LHCN-M2 (cell line): ENCODE measurements at regions not wholly inside any gene's neighbourhood (a gene's known extent, or its start where the extent isn't known, plus 50 kb on each side); places are given as distances from the start of the nearest gene placed in this dataset.

Experiments
- DNase-seq: peaks from one replicate; pipeline ENCODE4 v3.0.0-alpha.2; 2012; ENCODE audit warnings: low read depth

DNA sequence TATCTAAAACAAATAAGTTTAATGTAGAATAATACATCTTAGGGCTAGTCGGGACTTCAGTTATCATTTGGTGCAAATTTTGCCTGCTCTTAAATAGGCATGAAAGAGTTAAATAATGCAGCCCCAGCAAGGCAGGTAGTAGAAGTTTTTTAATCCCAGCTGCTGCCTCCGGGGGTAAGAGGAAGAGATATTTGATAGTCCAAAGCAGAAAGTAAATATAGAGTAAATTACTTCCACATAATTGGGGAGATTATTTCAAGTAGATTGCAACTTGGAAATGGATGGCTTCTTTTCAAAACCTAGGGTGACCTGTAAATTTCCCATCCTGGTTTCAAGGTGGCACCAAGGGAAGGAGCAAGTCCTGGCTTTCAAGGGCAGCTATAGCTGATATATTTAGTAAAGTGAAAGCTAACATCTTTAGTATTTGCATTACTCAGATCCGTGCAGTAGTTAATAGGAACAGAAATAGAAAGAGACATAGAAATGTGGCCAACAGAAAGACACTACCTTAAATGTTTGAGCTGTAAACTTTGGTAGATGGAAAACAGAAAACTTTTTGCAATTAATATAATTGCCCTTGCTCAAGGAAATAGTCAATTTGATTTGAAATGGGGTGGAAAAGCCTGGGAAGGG, 109.1 kb downstream of the LMO4 start:
- no peak for DNase-seq

DNA sequence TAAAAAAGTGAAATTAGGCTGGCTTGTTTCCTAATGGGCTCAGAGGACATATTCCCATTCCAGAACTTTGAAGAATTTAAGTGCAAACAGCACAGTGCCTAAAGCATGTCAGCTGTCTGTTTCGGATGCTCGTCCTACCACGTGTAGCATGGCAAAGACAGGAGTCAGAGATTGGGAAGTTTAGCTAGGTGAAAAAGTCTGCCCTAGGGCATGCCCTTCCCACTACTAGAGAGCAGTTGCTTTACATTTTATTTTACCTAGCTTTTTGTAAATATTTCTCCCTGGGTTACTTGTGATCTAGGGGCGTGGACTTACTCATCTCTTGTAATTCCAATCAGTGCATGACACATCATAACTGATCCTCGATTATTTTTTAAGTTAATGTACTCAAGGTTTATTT, 111.1 kb downstream of the LMO4 start:
- no peak for DNase-seq

DNA sequence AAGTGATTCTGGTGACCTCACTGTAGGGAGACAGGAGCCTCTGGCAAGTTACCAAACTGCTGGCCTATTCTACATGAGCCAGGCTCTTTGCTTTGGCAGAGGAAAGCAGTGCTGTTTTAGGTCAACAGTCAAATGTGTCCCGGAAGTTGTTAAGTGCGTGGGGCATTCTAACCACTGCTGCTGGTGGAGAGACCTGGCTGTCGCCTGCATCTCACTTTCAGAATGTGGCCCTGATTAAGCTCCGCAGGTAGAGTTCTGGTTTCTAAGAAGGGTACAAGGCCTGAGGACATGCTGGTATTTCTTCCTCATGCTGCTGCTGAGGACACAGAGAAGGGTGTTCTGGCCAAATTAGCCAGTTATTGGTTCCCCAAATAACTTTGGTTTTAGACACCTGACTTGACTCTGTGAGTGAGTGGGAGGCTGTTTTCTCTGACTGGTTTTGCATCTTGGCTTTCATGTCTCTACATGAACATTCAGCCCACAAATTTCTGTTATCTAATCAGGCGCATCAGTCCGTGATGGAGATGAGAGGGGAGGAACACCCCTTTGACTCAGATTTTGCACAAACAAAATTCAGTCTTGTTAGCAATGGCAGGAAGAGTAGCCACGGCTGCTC, 120.8 kb downstream of the LMO4 start:
- no peak for DNase-seq

DNA sequence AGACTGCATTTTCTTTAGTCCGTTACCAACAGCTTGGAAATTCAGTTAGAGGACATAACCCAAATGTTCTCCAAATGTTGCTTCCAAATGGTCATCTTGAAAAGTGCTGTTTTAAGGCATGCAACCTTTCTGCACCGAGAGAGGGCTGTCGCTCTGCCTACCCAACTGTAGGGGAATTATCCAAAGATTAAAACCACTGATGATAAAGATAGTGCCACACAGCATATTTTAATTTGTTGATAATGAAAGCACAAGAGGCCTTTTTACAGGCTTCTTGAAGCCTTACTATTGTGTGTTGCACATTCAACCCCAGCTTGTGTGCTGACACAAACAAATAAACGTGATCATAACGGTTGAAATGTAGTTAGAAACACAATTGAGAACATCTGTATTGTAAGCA, 121.5 kb downstream of the LMO4 start:
- DNase-seq, result no peak

DNA sequence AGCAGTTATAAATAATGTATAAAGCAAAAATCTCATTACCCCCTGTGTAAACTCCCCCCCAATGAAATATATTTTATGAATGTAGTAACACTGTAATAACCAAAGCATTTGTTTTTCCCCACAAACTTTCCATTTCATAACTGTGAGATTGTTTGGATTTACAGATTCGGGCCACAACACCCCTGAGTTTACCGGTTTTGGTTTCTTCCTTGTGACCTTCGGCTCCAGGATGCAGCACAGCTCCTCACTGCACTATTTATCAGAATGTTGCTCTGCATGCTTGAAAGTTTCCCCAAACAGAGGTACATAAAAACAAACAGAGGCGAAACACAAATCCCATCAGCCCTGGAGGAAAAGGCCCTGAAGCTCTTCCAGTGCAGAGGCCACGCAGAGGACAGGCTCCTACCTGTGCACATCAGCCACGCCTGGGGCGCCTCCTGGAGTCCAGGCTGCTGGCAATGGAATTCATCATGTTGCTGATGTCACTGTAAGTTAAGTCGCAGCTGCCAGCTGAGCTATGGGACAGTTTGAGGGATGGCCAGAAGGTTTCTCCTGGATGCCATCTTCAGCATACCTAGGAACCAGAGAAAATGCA, 122.0 kb downstream of the LMO4 start:
- DNase-seq, result no peak

DNA sequence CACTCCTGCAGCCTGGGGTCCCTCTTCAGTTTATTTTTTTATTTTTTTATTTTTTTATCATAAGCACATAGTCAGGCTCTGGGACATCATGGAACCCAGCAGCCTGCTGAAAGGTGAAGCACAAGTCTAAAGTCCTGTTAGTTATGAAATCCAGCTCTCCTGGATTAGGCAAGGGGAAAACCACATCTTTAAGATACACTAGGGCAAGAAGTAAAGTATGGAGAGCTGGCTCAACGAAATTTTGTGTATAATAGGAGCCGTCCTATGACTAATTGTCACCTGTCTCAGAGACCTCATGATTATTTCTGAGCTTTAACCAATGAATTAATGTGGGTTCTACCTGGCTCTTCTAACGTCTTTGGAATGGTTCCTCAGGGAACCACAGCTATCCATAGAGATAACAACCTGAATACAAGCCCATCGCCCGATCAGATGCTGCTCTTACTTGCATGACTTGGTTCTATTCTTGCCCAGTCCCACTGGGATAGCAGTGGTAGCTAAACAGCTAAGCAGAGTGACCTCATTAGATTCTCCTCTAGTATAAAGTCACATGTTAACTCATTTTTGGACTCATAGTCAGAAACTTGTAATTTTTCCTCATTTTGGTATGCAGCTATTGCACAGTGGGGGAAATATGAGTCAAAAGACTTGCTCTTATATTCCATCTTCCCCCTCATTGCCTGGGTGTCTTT, 122.7 kb downstream of the LMO4 start:
- no peak for DNase-seq

DNA sequence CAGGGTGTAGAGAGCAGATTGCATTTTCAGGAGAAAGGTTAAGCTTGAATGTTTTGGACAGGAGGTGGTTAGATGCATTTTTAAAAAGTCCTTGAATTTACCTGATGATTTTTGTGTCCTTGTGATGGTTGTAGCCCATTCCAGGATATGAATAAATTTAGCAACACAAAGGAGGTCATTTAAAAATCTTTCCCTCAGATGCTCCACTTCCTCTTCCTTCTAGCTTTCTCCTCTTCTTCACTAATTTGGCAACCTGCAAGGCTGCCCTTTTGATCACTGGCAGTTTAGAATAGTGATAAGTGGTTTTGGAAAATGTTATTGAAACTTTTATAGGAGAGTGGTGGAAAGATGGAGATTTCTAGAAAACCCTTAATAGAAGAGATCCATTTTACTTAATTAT, 124.0 kb downstream of the LMO4 start:
- DNase-seq, result no peak

DNA sequence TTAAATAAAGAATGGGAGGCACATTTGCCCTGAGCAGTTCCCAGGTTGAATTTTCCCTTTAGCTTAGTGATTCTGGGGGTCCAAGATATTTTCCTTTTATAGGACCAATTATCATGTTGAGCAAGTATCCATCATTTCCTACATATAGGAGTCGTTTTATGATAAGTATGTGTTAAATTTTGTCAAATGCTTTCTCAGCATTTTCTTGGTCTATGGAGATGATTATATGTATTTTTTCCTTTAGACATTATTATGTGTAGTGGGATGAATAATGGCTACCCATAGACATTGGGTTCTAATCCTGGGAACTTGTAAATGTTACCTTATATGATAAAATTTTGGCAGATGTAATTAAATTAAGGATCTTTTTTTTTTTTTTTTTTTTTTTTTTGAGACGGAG, 128.7 kb downstream of the LMO4 start:
- DNase-seq, result no peak

DNA sequence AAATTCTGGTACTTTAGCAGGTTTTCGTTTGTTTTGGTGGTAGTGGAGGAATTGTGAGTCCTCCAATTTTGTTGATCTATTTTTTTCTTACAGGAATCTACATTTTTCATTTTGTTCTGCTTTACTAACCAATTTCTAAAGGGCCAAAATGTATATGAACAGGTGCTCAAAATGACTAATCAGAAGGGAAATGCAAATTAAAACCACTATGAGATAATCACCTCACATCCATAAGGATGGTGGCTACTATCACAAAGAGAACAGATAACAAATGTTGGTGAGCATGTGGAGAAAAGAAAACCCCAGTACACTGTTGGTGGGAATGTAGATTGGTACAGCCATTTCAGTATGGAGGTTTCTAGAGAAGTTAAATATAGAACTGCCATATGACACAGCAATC, 134.2 kb downstream of the LMO4 start:
- DNase-seq, result no peak

DNA sequence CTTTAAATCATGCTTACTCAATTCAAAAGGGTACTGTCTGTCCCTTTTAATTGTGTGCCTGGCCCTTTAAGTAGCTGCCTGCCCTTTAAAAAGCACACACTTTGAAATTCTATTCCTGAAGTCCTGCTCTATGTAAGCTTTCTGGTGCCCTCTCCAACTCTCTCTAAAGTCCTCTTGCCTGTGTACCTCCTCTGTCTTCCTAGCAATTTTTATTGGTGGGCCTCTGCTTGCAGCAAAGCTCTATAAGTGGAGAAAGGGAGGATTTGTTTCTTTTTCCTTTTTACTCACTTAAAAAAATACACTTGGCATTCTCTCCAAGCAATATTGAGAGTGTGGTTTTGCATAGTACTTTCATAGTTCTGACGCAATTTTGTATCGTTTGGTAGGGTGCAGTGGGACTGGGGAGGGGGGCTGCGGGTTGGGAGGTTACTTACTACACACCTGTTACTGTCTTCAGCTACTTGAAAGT, 135.4 kb downstream of the LMO4 start:
- DNase-seq, result no peak

DNA sequence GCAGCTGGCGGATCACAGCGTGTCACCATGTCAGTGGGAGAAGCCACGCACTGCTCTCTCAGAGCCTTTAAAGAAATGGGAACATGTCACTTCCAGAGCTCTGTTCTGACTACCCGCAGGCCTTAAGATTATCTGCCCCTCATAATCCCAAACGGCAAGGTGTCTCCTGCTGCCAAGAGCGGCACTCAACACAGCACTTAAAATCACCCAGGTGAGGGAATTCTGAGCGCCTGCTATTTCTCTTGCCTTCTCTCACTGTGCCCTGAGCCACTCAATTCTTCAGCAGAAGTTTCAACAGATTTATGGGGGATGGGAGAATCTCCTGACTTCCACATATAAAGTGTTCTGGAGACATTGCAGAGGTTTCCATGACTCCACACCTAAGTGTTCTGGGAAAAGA, 137.9 kb downstream of the LMO4 start:
- DNase-seq, result no peak

DNA sequence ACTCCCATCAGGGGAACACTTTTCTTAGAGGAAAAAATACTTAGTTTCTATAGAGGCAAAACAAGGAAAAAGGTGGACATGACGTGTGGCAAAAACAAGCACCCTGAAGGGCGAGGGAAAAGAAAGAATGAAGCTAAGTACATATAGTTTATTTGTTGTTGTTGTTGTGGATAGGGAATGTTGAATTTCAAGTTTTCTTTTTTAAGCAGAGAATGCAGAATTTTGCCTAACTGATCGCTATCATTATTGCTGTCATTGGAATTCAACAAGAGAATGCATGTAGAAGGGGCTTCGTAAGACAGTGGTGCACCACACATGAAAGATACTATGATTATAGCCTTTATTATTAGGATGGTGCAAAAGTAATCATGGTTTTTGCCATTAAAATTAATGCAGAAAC, 144.0 kb downstream of the LMO4 start:
- no peak for DNase-seq

DNA sequence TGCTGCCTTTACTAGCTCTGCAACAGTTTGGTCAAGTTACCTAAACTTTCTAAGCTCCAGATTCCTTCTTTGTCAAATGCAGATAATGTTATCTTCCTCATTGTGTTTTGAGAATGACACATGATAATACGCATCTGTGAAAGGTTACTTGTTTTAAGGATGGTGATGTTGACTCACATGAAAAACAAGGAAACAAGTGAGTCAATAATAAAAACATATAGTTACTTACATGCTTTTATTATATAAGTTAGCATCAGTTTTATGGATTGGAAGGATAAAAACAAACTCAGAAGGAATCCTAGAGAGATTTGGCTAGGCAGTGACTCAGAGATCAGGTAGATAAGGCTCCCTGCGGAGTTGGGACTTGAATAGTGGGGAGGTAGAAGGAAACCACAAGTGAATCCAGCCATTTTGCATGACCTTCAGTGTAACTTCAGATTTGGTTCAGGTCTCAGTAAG, 144.6 kb downstream of the LMO4 start:
- DNase-seq, result no peak

DNA sequence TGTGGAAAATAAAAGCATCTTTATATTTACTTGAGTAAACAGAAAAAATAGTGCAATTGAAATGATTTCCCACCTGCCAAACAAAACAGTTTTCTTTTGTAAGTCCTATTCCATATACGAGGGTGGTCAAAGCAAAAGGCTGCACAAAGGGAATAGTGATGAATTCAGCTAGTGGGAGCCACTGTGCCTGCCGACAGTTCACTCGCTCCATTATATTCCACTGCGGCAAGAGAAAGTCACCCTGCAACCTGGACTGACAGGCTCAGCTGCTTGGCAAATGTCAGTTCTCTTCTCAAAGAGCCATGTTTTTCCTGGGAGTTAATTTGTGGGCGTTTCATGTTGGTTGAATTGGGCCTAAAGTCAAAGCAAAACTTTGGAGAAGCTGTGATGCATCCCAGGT, 145.4 kb downstream of the LMO4 start:
- no peak for DNase-seq

DNA sequence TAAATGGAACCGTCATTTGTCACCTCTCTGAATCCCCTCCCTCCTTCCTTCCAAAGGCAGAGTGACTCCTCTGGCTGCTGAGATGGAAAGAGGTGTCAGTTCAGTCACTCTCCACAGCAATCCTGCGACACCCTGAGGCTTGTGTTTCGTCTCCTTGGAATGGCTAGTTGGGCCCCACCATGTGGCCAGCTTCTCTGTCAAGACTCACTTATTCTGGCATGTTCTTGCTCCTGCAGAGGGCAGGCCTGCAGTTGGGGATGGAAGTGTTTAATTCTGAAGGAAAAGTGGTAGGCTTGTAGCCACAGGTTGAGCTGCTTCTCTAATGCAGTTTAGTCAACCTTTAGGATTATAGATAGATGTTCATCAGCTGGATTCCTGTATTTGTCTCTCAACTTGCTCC, 149.6 kb downstream of the LMO4 start:
- DNase-seq, result no peak

DNA sequence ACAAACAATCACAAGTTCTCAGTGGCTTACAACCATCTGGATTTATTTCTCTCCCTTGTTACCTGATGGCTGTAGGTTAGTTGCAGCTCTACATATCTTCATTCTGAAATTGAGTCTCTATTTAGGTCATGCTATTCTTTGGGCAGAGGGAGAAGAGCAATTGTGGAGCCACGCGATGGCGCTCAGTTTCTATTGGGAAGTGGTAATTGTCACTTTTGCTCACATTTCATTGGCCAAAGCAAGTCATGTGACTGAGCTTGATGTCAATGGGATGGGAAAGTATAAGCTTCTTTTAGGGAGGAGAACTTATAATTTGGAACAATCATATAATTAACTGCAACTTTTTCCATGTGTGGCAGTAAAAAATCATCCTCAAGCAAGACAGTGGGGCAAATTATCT, 166.5 kb downstream of the LMO4 start:
- no peak for DNase-seq

DNA sequence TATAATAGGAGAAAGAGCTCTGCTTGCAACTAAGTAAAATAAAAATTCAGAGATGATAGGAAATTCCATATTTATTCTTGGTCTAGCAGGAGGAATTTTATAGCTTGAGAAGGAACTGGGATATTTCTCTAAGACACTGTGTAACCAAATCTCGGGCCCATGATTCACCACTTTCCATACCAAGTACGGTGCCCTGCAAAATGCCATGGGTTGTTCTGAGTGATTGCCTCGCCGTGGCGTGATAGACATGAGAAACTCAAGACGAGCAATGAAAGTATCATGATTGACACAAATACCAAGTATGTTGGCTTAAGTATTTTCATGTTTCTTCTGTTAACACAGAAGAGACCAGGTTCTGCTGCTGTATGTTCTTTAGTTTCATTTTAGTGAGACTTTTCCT, 167.2 kb downstream of the LMO4 start:
- peak; percentile 2 for DNase-seq

DNA sequence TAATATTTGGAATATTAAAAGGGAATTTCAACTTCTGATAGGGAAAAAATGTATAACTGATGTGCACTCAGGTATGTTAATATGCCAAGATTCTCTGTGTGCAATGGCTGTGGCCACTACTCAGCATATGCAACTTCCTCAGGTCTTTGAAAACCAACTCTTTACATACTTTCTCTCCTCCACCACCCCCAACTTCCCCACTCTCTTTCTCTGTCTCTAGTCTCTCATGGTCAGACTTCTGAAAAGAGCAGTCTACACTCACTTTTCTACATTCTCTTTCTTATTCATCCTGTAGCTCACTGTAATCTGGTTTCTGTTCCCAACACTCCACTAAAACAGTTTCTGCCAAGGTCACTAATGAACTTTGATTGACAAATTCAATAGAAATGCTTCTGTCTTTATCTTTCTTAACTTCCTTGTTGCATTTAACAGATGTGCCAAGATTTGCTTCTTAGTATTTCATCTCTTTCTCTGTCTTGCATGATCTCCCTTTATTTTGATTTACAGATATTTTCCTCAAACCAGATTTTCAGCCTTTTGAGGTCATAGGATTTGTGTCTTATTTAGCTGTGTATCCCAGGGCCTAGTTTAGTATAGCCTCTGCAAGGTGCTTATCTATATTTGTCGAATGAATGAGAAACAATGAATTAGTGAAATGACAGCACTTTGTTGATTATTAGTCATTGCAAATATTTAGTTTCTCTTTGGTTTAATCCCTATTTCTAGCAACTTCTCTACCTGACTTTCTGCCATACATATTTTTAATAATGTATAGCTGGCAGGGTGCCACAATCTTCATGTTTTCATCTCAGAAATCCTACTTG, 168.9 kb downstream of the LMO4 start:
- DNase-seq, result no peak

DNA sequence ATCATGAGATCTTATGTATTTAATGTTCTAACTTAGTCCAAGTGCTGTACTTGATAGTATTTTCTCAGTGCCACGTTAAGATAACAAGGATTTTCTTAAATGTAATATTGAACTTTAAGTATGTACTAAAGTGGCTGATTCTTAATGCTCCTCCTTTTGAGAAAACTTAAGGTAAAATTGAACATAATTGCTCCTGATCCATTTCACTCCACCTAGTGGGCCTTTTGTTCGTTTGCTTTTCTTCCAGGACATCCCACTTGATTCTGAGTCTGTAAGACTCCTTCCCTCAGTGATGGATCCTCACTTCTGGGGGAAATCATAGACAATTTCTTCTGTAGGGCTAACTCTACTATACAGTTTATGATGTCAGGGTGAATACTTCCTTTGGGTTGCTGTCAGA, 173.1 kb downstream of the LMO4 start:
- DNase-seq, result no peak

DNA sequence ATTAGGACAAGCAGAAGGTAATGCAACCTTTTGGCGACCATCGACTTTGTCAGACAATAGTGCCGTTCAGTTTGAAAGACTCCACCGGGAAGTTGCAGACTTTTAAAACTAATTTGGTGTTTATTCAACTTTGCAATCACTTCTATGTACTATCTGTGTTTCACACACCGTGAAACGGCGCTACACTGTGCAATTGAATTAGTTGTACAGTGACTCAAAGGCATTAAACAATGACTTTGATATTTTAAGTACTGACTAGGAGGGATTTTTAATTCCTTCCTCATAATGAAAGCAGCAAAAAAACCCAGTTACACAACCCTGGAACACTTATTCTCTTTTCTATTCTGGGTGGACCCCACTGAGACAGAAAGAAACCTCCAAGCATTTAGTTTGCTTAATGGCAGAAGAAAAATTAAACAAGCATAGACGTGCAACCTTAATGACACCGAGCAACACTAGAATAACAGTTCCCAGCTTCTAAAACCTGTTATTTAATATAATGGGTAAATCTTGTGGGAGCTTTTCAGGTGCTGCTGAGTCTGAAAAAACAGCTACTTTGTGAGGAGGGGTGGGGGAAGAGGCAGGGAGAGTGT, 176.8 kb downstream of the LMO4 start:
- DNase-seq, result no peak

DNA sequence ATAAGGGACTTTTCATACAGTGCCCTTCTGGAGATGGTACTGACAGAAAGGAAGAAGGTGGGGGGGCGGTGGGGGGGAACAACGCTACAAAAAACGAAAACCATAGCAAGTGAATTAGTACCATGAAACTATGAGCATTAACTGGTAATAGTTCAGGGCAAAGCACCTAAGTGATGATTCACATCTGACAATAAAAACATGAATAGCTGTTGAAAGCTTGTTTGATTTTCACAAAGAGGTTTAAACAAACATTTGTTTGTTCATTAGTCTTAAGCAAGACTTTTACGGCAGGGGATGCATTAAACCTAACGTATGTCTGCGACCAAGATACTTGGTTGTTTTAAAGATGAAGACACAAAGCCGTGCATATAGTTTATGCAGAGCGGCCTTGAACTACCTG, 177.5 kb downstream of the LMO4 start:
- no peak for DNase-seq
